Fibroblast of pulmonary artery (primary cell): ENCODE measurements at regions not wholly inside any gene's neighbourhood (a gene's known extent, or its start where the extent isn't known, plus 50 kb on each side); places are given as distances from the start of the nearest gene placed in this dataset.

ENCODE experiments used
- DNase-seq: peaks from one replicate; pipeline ENCODE4 v3.0.0-alpha.2; 2010; ENCODE audit warnings: low read depth
- H3K4me3 ChIP-seq: replicated peaks from 2 replicates; pipeline ENCODE4 v1.5.1; 2011; ENCODE audit warnings: low read depth, mild to moderate bottlenecking, control low read depth, low read length, moderate library complexity
- TF ChIP-seq, protein P1 (sequence below): IDR thresholded peaks from 2 replicates; pipeline ENCODE4 v1.5.1; 2011; ENCODE audit warnings: mild to moderate bottlenecking, control low read depth, low read length, inconsistent platforms; ENCODE audit errors: missing control alignments

- TF ChIP-seq, protein P1, sequence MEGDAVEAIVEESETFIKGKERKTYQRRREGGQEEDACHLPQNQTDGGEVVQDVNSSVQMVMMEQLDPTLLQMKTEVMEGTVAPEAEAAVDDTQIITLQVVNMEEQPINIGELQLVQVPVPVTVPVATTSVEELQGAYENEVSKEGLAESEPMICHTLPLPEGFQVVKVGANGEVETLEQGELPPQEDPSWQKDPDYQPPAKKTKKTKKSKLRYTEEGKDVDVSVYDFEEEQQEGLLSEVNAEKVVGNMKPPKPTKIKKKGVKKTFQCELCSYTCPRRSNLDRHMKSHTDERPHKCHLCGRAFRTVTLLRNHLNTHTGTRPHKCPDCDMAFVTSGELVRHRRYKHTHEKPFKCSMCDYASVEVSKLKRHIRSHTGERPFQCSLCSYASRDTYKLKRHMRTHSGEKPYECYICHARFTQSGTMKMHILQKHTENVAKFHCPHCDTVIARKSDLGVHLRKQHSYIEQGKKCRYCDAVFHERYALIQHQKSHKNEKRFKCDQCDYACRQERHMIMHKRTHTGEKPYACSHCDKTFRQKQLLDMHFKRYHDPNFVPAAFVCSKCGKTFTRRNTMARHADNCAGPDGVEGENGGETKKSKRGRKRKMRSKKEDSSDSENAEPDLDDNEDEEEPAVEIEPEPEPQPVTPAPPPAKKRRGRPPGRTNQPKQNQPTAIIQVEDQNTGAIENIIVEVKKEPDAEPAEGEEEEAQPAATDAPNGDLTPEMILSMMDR, result no peak
- DNase-seq, result no peak
- no peak overlapping the region for H3K4me3 ChIP-seq
These were observed 50.3 kb upstream of the TOX3 start for GRCh38 chr16:52597073-52597771.
